ENCODE measurements at regions not wholly inside any gene's neighbourhood (a gene's known extent, or its start where the extent isn't known, plus 50 kb on each side); places are given as distances from the start of the nearest gene placed in this dataset.

- H3K4me3 ChIP-seq (ENCODE audit: low read depth, low read length), result no peak overlapping the region
- no peak for DNase-seq (ENCODE audit: low read depth)
- TF ChIP-seq, protein P1, sequence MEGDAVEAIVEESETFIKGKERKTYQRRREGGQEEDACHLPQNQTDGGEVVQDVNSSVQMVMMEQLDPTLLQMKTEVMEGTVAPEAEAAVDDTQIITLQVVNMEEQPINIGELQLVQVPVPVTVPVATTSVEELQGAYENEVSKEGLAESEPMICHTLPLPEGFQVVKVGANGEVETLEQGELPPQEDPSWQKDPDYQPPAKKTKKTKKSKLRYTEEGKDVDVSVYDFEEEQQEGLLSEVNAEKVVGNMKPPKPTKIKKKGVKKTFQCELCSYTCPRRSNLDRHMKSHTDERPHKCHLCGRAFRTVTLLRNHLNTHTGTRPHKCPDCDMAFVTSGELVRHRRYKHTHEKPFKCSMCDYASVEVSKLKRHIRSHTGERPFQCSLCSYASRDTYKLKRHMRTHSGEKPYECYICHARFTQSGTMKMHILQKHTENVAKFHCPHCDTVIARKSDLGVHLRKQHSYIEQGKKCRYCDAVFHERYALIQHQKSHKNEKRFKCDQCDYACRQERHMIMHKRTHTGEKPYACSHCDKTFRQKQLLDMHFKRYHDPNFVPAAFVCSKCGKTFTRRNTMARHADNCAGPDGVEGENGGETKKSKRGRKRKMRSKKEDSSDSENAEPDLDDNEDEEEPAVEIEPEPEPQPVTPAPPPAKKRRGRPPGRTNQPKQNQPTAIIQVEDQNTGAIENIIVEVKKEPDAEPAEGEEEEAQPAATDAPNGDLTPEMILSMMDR (IDR thresholded peaks at IDR 0.05; ENCODE audit: low read depth, low read length), result no peak
- TF ChIP-seq POLR2A (IDR thresholded peaks at IDR 0.05; ENCODE audit: extremely low read depth, insufficient read length) (no peak), MYC (IDR thresholded peaks at IDR 0.05; ENCODE audit: low read depth, low read length) (no peak)
Observed at GRCh38 chr6:81226957-81227356, 525.5 kb downstream of the TENT5A start.

GRCh38 chr6:81216668-81217067, 535.8 kb downstream of the TENT5A start:
- TF ChIP-seq MYC (IDR thresholded peaks at IDR 0.05; ENCODE audit: low read depth, low read length), result no peak
- TF ChIP-seq MAX (IDR thresholded peaks at IDR 0.05; ENCODE audit: low read depth, low read length), result no peak
- no peak for TF ChIP-seq POLR2A (IDR thresholded peaks at IDR 0.05; ENCODE audit: extremely low read depth, insufficient read length)
- TF ChIP-seq, protein P1 (IDR thresholded peaks at IDR 0.05; ENCODE audit: low read depth, low read length), result no peak
- H3K4me3 ChIP-seq (ENCODE audit: low read depth, low read length), result no peak overlapping the region
- DNase-seq (ENCODE audit: low read depth), result no peak

DNA sequence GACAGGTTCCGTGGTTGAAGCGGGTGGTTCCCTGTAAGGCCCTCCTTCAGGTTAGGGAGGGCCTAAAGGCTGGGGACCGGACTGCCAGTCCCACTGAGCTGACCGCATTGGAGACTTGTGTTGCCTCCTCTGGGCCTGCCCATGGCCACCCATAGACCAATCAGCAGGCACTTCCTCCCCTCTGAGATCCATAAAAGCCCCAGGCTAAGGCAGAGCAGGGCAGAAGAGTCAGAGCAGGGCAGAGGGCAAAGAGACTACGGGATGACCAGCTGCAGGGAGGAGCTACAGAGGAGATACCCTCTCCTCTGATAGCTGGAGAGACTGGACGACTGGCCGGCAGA, 537.4 kb downstream of the TENT5A start:
- DNase-seq (ENCODE audit: low read depth), result no peak

DNA sequence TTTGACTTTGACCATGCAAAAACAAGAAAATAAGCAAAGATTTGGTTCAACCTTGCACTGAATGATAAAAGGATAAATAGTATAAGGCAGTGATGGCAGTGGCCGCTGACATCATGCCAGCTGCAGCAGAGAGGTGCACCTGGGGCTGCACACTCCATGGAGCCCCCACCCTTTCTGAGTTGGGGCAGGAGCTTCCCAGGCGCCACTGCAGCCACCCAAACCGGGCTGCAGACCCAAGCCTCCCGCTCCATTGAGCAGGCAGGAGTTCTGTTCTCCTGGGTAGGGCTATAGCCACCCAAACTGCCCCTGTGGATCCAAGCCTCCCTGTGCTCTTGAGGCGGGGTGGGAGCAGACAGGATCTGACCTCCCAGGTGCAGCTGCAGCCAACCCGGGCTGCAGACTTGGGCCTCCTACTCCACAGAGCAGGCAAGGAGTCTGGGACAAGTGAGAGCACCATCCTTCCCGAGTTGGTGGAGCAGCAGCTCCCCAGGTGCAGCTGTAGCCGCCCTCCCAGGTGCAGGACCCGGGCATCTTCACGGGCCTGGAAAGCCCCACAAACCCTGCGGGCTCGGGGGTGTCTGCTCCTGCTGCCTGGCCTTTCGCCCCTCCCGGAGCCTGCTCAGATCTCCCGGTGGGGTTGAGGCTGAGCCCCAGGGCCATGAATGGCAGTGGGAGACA, 537.9 kb downstream of the TENT5A start:
- TF ChIP-seq POLR2A (IDR thresholded peaks at IDR 0.05; ENCODE audit: extremely low read depth, insufficient read length) (no peak), MYC (IDR thresholded peaks at IDR 0.05; ENCODE audit: low read depth, low read length) (no peak), MAX (IDR thresholded peaks at IDR 0.05; ENCODE audit: low read depth, low read length) (no peak)
- TF ChIP-seq, protein P1 (IDR thresholded peaks at IDR 0.05; ENCODE audit: low read depth, low read length), result no peak
- no peak for DNase-seq (ENCODE audit: low read depth)
- H3K4me3 ChIP-seq (ENCODE audit: low read depth, low read length), result no peak overlapping the region

More for the DNA sequence above, 537.4 kb downstream of the TENT5A start:
- TF ChIP-seq POLR2A (IDR thresholded peaks at IDR 0.05; ENCODE audit: extremely low read depth, insufficient read length) (no peak), MYC (IDR thresholded peaks at IDR 0.05; ENCODE audit: low read depth, low read length) (no peak), MAX (IDR thresholded peaks at IDR 0.05; ENCODE audit: low read depth, low read length) (no peak)
- TF ChIP-seq, protein P1 (IDR thresholded peaks at IDR 0.05; ENCODE audit: low read depth, low read length), result no peak
- H3K4me3 ChIP-seq (ENCODE audit: low read depth, low read length), result no peak overlapping the region

GRCh38 chr6:81204731-81205130, 547.8 kb downstream of the TENT5A start:
- DNase-seq (ENCODE audit: low read depth), result no peak
- TF ChIP-seq MAX (IDR thresholded peaks at IDR 0.05; ENCODE audit: low read depth, low read length) (no peak), MYC (IDR thresholded peaks at IDR 0.05; ENCODE audit: low read depth, low read length) (no peak), POLR2A (IDR thresholded peaks at IDR 0.05; ENCODE audit: extremely low read depth, insufficient read length) (no peak)
- TF ChIP-seq, protein P1 (IDR thresholded peaks at IDR 0.05; ENCODE audit: low read depth, low read length), result no peak
- H3K4me3 ChIP-seq (ENCODE audit: low read depth, low read length), result no peak overlapping the region

GRCh38 chr6:81194374-81194773, 558.1 kb downstream of the TENT5A start:
- H3K4me3 ChIP-seq (ENCODE audit: low read depth, low read length), result no peak overlapping the region
- TF ChIP-seq POLR2A (IDR thresholded peaks at IDR 0.05; ENCODE audit: extremely low read depth, insufficient read length), result no peak
- TF ChIP-seq, protein P1 (IDR thresholded peaks at IDR 0.05; ENCODE audit: low read depth, low read length), result no peak
- no peak for TF ChIP-seq MYC (IDR thresholded peaks at IDR 0.05; ENCODE audit: low read depth, low read length)
- no peak for TF ChIP-seq MAX (IDR thresholded peaks at IDR 0.05; ENCODE audit: low read depth, low read length)
- no peak for DNase-seq (ENCODE audit: low read depth)

Measured in NB4 (cell line).